Gastrocnemius medialis (tissue), 4 donors: ENCODE measurements at regions not wholly inside any gene's neighbourhood (a gene's known extent, or its start where the extent isn't known, plus 50 kb on each side); places are given as distances from the start of the nearest gene placed in this dataset.

Source experiments
- ATAC-seq, 2 donors: fragments of 150-250 bp; one replicate each; pipeline ENCODE4 v1.9.1; 2016
- DNase-seq, 2 donors: peaks; one replicate each; pipeline ENCODE4 v3.0.0-alpha.2; 2019
- H3K27ac ChIP-seq, 4 donors: fragments of 200-600 bp; sonication (generic); 1 replicate in 1 of 4; 2 replicates in 3 of 4; pipeline ENCODE4 v1.5.1; 2016 to 2018; ENCODE audit warnings: mild to moderate bottlenecking in 2 of 4, moderate library complexity in 1 of 4
- H3K27me3 ChIP-seq, 3 donors: fragments of 200-600 bp; sonication (generic) in 2 of 3; 1 replicate in 1 of 3; 2 replicates in 2 of 3; pipeline versions ENCODE4 v1.5.1 to v1.6.0; 2016 to 2019; ENCODE audit warnings: mild to moderate bottlenecking in 1 of 3, moderate library complexity in 1 of 3
- H3K36me3 ChIP-seq, 2 donors: fragments of 200-600 bp; sonication (generic) in 1 of 2; one replicate each; pipeline ENCODE4 v1.5.1; 2017 to 2018
- H3K4me1 ChIP-seq, 2 donors: fragments of 200-600 bp; sonication (generic) in 1 of 2; one replicate each; pipeline ENCODE4 v1.5.1; 2016 to 2017; ENCODE audit warnings: mild to moderate bottlenecking in 2 of 2
- H3K4me3 ChIP-seq, 4 donors: fragments of 200-600 bp; sonication (generic) in 3 of 4; 1 replicate in 1 of 4; 2 replicates in 3 of 4; pipeline ENCODE4 v1.5.1; 2016 to 2019; ENCODE audit warnings: mild to moderate bottlenecking in 2 of 4
- H3K9me3 ChIP-seq, 3 donors: fragments of 200-600 bp; sonication (generic) in 2 of 3; 1 replicate in 1 of 3; 2 replicates in 2 of 3; pipeline ENCODE4 v1.5.1; 2016 to 2019
- CTCF ChIP-seq, 5 experiments: fragments of 450-650 bp in 3 of 5; fragments of 200-600 bp in 2 of 5; sonication (generic) in 2 of 5; IDR thresholded peaks in 4 of 5; conservative IDR thresholded peaks in 1 of 5; 1 replicate in 4 of 5; 2 replicates in 1 of 5; pipeline ENCODE4 v1.5.1; 2016 to 2019; ENCODE audit warnings: antibody characterized with exemption in 5 of 5, mild to moderate bottlenecking in 3 of 5, moderate library complexity in 3 of 5
- POLR2A ChIP-seq, 2 donors: fragments of 450-650 bp; IDR thresholded peaks; one replicate each; pipeline ENCODE4 v1.6.1; 2017; ENCODE audit warnings: antibody characterized with exemption in 2 of 2, mild to moderate bottlenecking in 2 of 2, moderate library complexity in 2 of 2
- in situ Hi-C, 4 donors: fragments of 200-750 bp; cut with MboI; loops; one replicate each; pipeline versions ENCODE4 v1.15.0 to v1.8.0; 2017; ENCODE audit warnings: low sequenced_read_pairs in 4 of 4
- intact Hi-C: fragments of 100-400 bp; cut with DNase I; formaldehyde crosslinking; loops from one replicate; pipeline ENCODE4 v1.15.1; 2023; ENCODE audit warnings: low total_unique reads

DNA sequence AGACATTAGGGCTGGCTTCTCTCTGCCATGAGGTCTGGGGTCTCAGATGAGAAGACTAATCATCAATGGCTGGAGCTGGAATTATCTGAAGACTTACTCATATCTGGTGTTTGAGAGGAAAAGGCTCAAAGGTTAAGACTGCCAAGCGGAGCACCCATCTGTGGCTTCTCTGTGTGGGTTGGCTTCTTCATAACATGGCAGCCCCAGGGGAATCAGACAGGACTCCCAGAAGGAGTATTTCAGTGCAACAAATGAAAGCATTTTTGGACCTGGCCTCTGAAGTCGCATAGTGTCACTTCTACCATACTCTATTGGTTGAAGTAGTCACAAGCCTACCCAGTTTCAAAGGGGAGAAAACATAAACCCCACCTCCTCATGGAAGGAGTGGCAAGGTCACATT lies 171.8 kb upstream of the KRR1 start:
- H3K4me1 ChIP-seq = no peaks in the 10 kb centered on the region
- no peak overlapping the region for H3K4me3 ChIP-seq
- DNase-seq (no peak), ATAC-seq (no peak)
- TF ChIP-seq POLR2A (IDR thresholded peaks at IDR 0.05) (no peak), CTCF (IDR thresholded peaks at IDR 0.05 in 4 of 5, conservative IDR thresholded peaks at IDR 0.05 in 1 of 5) (no peak)
- in situ Hi-C loops (no loop called here), intact Hi-C loops (no loop called here)
- H3K27me3 ChIP-seq = no peaks in the 10 kb centered on the region
- no peak overlapping the region for H3K27ac ChIP-seq
- no peaks in the 10 kb centered on the region for H3K9me3 ChIP-seq
- no peaks in the 10 kb centered on the region for H3K36me3 ChIP-seq

DNA sequence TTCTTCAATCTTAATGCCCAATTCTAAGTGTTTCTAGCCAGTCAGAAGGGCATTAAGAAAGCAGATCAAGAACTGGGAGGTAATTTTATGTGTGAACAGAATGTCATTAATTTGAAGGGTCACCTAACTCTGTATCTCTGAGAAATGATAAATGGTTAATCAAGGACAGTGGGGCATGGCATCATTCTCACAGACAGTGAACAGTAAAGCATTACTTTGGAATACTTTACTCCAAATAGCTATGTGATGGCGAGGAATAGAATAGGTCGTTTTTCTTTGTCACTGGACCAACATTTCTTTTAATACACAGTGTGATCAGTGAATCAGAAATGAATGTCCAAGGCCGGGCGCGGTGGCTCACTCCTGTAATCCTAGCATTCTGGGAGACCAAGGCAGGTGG lies 166.1 kb upstream of the KRR1 start:
- H3K9me3 ChIP-seq = no peaks in the 10 kb centered on the region
- H3K4me3 ChIP-seq = no peak overlapping the region
- no peaks in the 10 kb centered on the region for H3K36me3 ChIP-seq
- no peak for ATAC-seq
- no peak overlapping the region for H3K27ac ChIP-seq
- no peak for DNase-seq
- H3K27me3 ChIP-seq = no peaks in the 10 kb centered on the region
- TF ChIP-seq CTCF (IDR thresholded peaks at IDR 0.05 in 4 of 5, conservative IDR thresholded peaks at IDR 0.05 in 1 of 5) = no peak
- TF ChIP-seq POLR2A (IDR thresholded peaks at IDR 0.05) = no peak
- in situ Hi-C loops (no loop called here), intact Hi-C loops (no loop called here)
- H3K4me1 ChIP-seq = no peaks in the 10 kb centered on the region

DNA sequence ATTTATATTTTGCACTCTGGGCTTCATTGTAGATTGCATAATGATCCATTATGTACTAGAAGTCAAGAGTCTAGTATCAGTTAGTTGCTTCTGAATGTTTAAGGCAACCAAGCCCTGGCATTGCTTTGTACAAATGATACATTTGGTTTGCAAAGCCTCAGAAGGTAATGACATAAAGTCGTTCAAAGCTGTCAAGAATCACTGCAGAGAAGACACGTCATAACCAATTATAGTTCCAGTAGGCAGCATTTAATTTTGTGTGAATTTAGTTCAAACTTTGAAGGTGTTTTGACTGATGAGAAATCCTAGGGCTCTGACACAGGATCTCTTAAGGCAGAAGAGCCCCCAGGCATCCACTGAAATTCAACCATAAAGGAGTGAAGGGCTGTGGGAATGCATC lies 163.0 kb upstream of the KRR1 start:
- TF ChIP-seq CTCF (IDR thresholded peaks at IDR 0.05 in 4 of 5, conservative IDR thresholded peaks at IDR 0.05 in 1 of 5) = no peak
- TF ChIP-seq POLR2A (IDR thresholded peaks at IDR 0.05) = no peak
- ATAC-seq = no peak
- Histone ChIP-seq H3K27ac (no peak overlapping the region), H3K27me3 (no peaks in the 10 kb centered on the region), H3K4me3 (no peak overlapping the region), H3K4me1 (no peaks in the 10 kb centered on the region), H3K9me3 (no peaks in the 10 kb centered on the region), H3K36me3 (no peaks in the 10 kb centered on the region)
- in situ Hi-C loops = no loop called here
- intact Hi-C loops = no loop called here
- DNase-seq = no peak

DNA sequence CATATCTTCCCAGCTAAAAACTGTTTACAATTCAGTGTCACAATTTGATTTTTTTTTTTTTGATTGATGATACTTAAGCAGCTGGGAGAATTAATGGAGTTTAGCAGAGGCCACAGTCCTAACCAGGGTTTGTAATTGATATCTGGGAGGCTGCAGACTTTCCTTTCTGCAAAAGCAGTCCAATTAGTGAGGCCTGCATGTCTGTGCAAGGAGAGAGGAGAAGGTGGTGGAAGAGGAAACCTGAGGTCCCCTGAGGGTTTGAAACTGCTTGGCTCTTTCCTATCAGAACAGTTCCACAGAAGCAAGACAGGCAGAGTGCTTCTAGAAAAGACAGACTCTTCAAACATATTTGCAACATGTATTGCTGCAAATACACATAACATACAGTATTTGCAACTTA lies 160.8 kb upstream of the KRR1 start:
- Histone ChIP-seq H3K4me1 (no peaks in the 10 kb centered on the region), H3K4me3 (no peak overlapping the region), H3K27ac (no peak overlapping the region), H3K36me3 (no peaks in the 10 kb centered on the region), H3K9me3 (no peaks in the 10 kb centered on the region), H3K27me3 (no peaks in the 10 kb centered on the region)
- in situ Hi-C loops (no loop called here), intact Hi-C loops (no loop called here)
- ATAC-seq = no peak
- TF ChIP-seq POLR2A (IDR thresholded peaks at IDR 0.05) (no peak), CTCF (IDR thresholded peaks at IDR 0.05 in 4 of 5, conservative IDR thresholded peaks at IDR 0.05 in 1 of 5) (no peak)
- no peak for DNase-seq

DNA sequence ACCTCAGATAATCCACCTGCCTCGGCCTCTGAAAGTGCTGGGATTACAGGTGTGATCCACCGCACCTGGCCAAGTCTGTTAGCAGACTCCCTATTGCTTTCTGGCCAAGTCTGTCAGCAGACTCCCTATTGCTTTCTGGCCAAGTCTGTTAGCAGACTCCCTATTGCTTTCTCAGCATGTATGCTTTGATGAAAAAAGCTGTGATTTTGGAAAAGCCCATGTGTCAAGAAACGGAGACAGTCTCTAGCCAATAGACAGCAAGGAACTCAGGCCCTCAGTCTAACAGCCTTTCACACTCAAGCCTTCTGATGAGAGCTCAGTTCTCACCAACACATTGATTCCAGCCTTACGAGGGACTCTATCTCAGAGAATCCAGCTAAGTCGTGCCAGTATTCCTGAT lies 158.8 kb upstream of the KRR1 start:
- H3K4me3 ChIP-seq = no peak overlapping the region
- H3K27me3 ChIP-seq = no peaks in the 10 kb centered on the region
- no peaks in the 10 kb centered on the region for H3K9me3 ChIP-seq
- in situ Hi-C loops = no loop called here
- no peaks in the 10 kb centered on the region for H3K36me3 ChIP-seq
- no peak overlapping the region for H3K27ac ChIP-seq
- DNase-seq (no peak), ATAC-seq (no peak)
- TF ChIP-seq CTCF (IDR thresholded peaks at IDR 0.05 in 4 of 5, conservative IDR thresholded peaks at IDR 0.05 in 1 of 5) (no peak), POLR2A (IDR thresholded peaks at IDR 0.05) (no peak)
- intact Hi-C loops = no loop called here
- H3K4me1 ChIP-seq = no peaks in the 10 kb centered on the region
